GM18505 (cell line): ENCODE measurements at regions not wholly inside any gene's neighbourhood (a gene's known extent, or its start where the extent isn't known, plus 50 kb on each side); places are given as distances from the start of the nearest gene placed in this dataset.
A peak's percentile ranks its signal among the peaks of the same experiment; 100 is the strongest.

Source experiments
- ATAC-seq: cut with Tn5 transposase; IDR thresholded peaks from one replicate; pipeline ENCODE4 v1.9.1; 2021; ENCODE audit not compliant: unreplicated experiment
- POLR2A ChIP-seq: IDR thresholded peaks from 4 replicates; pipeline ENCODE4 v1.6.1; 2011; ENCODE audit warnings: borderline replicate concordance; ENCODE audit not compliant: insufficient read depth, insufficient read length; ENCODE audit errors: extremely low read depth

GRCh38 chr1:110816945-110817344 is 56.0 kb upstream of the CD53 start:
- TF ChIP-seq POLR2A, result no peak
- no peak for ATAC-seq

- no peak for ATAC-seq
- TF ChIP-seq POLR2A, result no peak
These were observed 61.4 kb upstream of the CD53 start for GRCh38 chr1:110811529-110811928.

- no peak for TF ChIP-seq POLR2A
- ATAC-seq, result no peak
These were observed 72.9 kb upstream of the CD53 start for GRCh38 chr1:110800079-110800478.

- no peak for TF ChIP-seq POLR2A
- ATAC-seq, result no peak
These were observed 74.2 kb upstream of the CD53 start for GRCh38 chr1:110798691-110799256.

- no peak for ATAC-seq
- TF ChIP-seq POLR2A, result no peak
These were observed 84.3 kb upstream of the CD53 start for GRCh38 chr1:110788673-110789072.

GRCh38 chr1:110787328-110788071 is 85.4 kb upstream of the CD53 start:
- no peak for TF ChIP-seq POLR2A
- ATAC-seq, result peak; percentile 71

GRCh38 chr1:110786802-110787327 is 86.1 kb upstream of the CD53 start:
- peak; percentile 29 for ATAC-seq
- TF ChIP-seq POLR2A, result no peak

GRCh38 chr1:110785612-110786011 is 87.3 kb upstream of the CD53 start:
- no peak for ATAC-seq
- TF ChIP-seq POLR2A, result no peak

- no peak for ATAC-seq
- no peak for TF ChIP-seq POLR2A
These were observed 87.9 kb upstream of the CD53 start for GRCh38 chr1:110785055-110785454.

- ATAC-seq, result no peak
- TF ChIP-seq POLR2A, result no peak
These were observed 89.5 kb upstream of the CD53 start for GRCh38 chr1:110783292-110783918.

GRCh38 chr1:110781525-110781924 is 91.4 kb upstream of the CD53 start:
- ATAC-seq, result no peak
- no peak for TF ChIP-seq POLR2A

GRCh38 chr1:110780600-110781484 is 92.1 kb upstream of the CD53 start:
- ATAC-seq, result no peak
- no peak for TF ChIP-seq POLR2A

GRCh38 chr1:110779636-110780035 is 93.3 kb upstream of the CD53 start:
- no peak for ATAC-seq
- TF ChIP-seq POLR2A, result no peak

- no peak for TF ChIP-seq POLR2A
These were observed 94.1 kb upstream of the CD53 start for GRCh38 chr1:110778821-110779220.

GRCh38 chr1:110777228-110777627 is 95.7 kb upstream of the CD53 start:
- no peak for ATAC-seq
- no peak for TF ChIP-seq POLR2A

More at GRCh38 chr1:110778821-110779220, 94.1 kb upstream of the CD53 start:
- no peak for ATAC-seq
